Right lobe of liver (tissue), 4 donors: ENCODE measurements at regions not wholly inside any gene's neighbourhood (a gene's known extent, or its start where the extent isn't known, plus 50 kb on each side); places are given as distances from the start of the nearest gene placed in this dataset.

Source experiments
- CTCF ChIP-seq, 4 donors: fragments of 200-600 bp in 3 of 4; fragments of 450-650 bp in 1 of 4; IDR thresholded peaks; one replicate each; pipeline versions ENCODE4 v1.5.1 to v1.8.0; 2016 to 2022; ENCODE audit warnings: antibody characterized with exemption in 4 of 4, mild to moderate bottlenecking in 2 of 4
- POLR2A ChIP-seq: fragments of 450-650 bp; IDR thresholded peaks from one replicate; pipeline ENCODE4 v1.6.1; 2017; ENCODE audit warnings: antibody characterized with exemption, mild to moderate bottlenecking
- donor health status: DM: no; HTN: no; CAD: no.
- donor health status: DM: no; HTN: no; CAD: no.
- donor health status: DM: no; HTN: yes; CAD: no.

GRCh38 chr15:47644722-47645121 lies 72.6 kb upstream of the SEMA6D start:
- TF ChIP-seq CTCF (IDR thresholded peaks at IDR 0.05) (no peak), POLR2A (no peak)
